SK-N-SH (cell line): ENCODE measurements at regions not wholly inside any gene's neighbourhood (a gene's known extent, or its start where the extent isn't known, plus 50 kb on each side); places are given as distances from the start of the nearest gene placed in this dataset.

Experiments used
- CTCF ChIA-PET: fragments of 300-600, 350-600 bp; formaldehyde crosslinking; extraction: SDS; loops from one replicate; lab custom pipeline; 2021; lab: Yijun Ruan, JAX
- POLR2A ChIA-PET: fragments of 350-600 bp; sonication (Branson Sonifier 250); formaldehyde crosslinking; extraction: SDS; loops from one replicate; lab custom pipeline; 2020; ENCODE audit warnings: antibody characterized with exemption, inconsistent platforms; lab: Yijun Ruan, JAX
- DNase-seq: peaks from one replicate; pipeline ENCODE4 v3.0.0; 2012
- H2AFZ ChIP-seq: fragments of 200-600 bp; sonication (generic); 2 replicates; pipeline ENCODE4 v1.8.1; 2016; ENCODE audit warnings: antibody characterized with exemption, mild to moderate bottlenecking, low read depth
- H3F3A ChIP-seq: fragments of 200-600 bp; sonication (generic); replicated peaks from 2 replicates; pipeline ENCODE3; 2016; ENCODE audit warnings: antibody characterized with exemption, mild to moderate bottlenecking; ENCODE audit not compliant: insufficient read depth
- H3K27ac ChIP-seq, 2 experiments: fragments of 200-500 bp in 1 of 2; fragments of 200-600 bp in 1 of 2; sonication (Bioruptor generic) in 1 of 2; sonication (generic), shearing (Covaris generic) in 1 of 2; 2 replicates each; pipeline versions ENCODE4 v1.5.1 to v1.6.1; 2014 to 2016; ENCODE audit warnings: low read depth in 2 of 2, inconsistent platforms in 1 of 2, low read length in 1 of 2, mild to moderate bottlenecking in 1 of 2, mixed read lengths in 1 of 2
- H3K27me3 ChIP-seq: fragments of 200-600 bp; sonication (generic), shearing (Covaris generic); 2 replicates; pipeline ENCODE4 v1.6.1; 2016; ENCODE audit warnings: mixed run types; ENCODE audit not compliant: insufficient read depth
- H3K36me3 ChIP-seq, 2 experiments: fragments of 200-500 bp in 1 of 2; fragments of 200-600 bp in 1 of 2; sonication (Bioruptor generic) in 1 of 2; sonication (generic) in 1 of 2; replicated peaks in 1 of 2; 2 replicates each; pipeline versions ENCODE3 to v1.5.1; 2014 to 2016; ENCODE audit warnings: low read length in 1 of 2, mild to moderate bottlenecking in 1 of 2; ENCODE audit not compliant: insufficient read depth in 2 of 2, control insufficient read depth in 1 of 2
- H3K4me1 ChIP-seq, 2 experiments: fragments of 200-500 bp in 1 of 2; fragments of 200-600 bp in 1 of 2; sonication (Bioruptor generic) in 1 of 2; sonication (generic), shearing (Covaris generic) in 1 of 2; 2 replicates each; pipeline versions ENCODE4 v1.5.1 to v1.6.1; 2014 to 2016; ENCODE audit warnings: low read depth in 1 of 2, low read length in 1 of 2, mixed run types in 1 of 2; ENCODE audit not compliant: insufficient read depth in 2 of 2, control insufficient read depth in 1 of 2
- H3K4me2 ChIP-seq: fragments of 200-600 bp; sonication (generic), shearing (Covaris generic); 2 replicates; pipeline ENCODE4 v1.6.1; 2017; ENCODE audit warnings: mixed run types
- H3K4me3 ChIP-seq, 2 experiments: fragments of 200-500 bp in 1 of 2; fragments of 200-600 bp in 1 of 2; sonication (Bioruptor generic) in 1 of 2; sonication (generic), shearing (Covaris generic) in 1 of 2; 2 replicates each; pipeline versions ENCODE4 v1.5.1 to v1.8.1; 2014 to 2016; ENCODE audit warnings: low read depth in 2 of 2, inconsistent platforms in 1 of 2, low read length in 1 of 2, mild to moderate bottlenecking in 1 of 2, mixed read lengths in 1 of 2, moderate library complexity in 1 of 2
- H3K79me2 ChIP-seq: fragments of 200-600 bp; sonication (generic); 2 replicates; pipeline ENCODE4 v1.8.1; 2017; ENCODE audit warnings: mild to moderate bottlenecking; ENCODE audit not compliant: insufficient read depth
- H3K9ac ChIP-seq: fragments of 200-600 bp; sonication (generic); 2 replicates; pipeline ENCODE4 v1.6.1; 2017; ENCODE audit warnings: mixed run types
- H3K9me2 ChIP-seq: fragments of 200-600 bp; sonication (generic); 2 replicates; pipeline ENCODE4 v1.6.1; 2017; ENCODE audit warnings: mixed run types
- H3K9me3 ChIP-seq: fragments of 200-600 bp; sonication (generic); 2 replicates; pipeline ENCODE4 v1.6.1; 2017; ENCODE audit warnings: mixed run types, mild to moderate bottlenecking, moderate library complexity
- H4K20me1 ChIP-seq: fragments of 200-600 bp; sonication (generic); 2 replicates; pipeline ENCODE4 v1.6.1; 2017; ENCODE audit warnings: mild to moderate bottlenecking, mixed run types; ENCODE audit not compliant: insufficient read depth
- CHD2 ChIP-seq: fragments of 150-350 bp; IDR thresholded peaks from 2 replicates; pipeline ENCODE4 v1.6.1; 2018; ENCODE audit warnings: low read length; ENCODE audit not compliant: partially characterized antibody
- ELF1 ChIP-seq: IDR thresholded peaks from 2 replicates; pipeline ENCODE4 v1.4.0; 2012
- EP300 ChIP-seq, 2 experiments: IDR thresholded peaks; 2 replicates each; pipeline versions ENCODE4 v1.4.0 to v1.6.1; 2012; ENCODE audit warnings: borderline replicate concordance in 1 of 2, low read depth in 1 of 2, low read length in 1 of 2
- FOXJ3 ChIP-seq: sonication (generic); formaldehyde crosslinking; IDR thresholded peaks from 2 replicates; pipeline ENCODE4 v1.5.1; 2020; ENCODE audit warnings: mild to moderate bottlenecking, missing genetic modification reagents
- FOXM1 ChIP-seq: IDR thresholded peaks from 2 replicates; pipeline ENCODE4 v1.4.0; 2012; ENCODE audit warnings: low read depth, mild to moderate bottlenecking
- GABPA ChIP-seq: IDR thresholded peaks from 2 replicates; pipeline ENCODE4 v1.4.0; 2012; ENCODE audit warnings: low read depth, mild to moderate bottlenecking
- JUND ChIP-seq: IDR thresholded peaks from 2 replicates; pipeline ENCODE4 v1.4.0; 2012
- MAX ChIP-seq: IDR thresholded peaks from 2 replicates; pipeline ENCODE4 v1.4.0; 2012; ENCODE audit warnings: low read depth
- MEF2A ChIP-seq: IDR thresholded peaks from 2 replicates; pipeline ENCODE4 v1.4.0; 2012; ENCODE audit warnings: low read depth, borderline replicate concordance
- NFIC ChIP-seq: IDR thresholded peaks from 2 replicates; pipeline ENCODE4 v1.4.0; 2012; ENCODE audit warnings: borderline replicate concordance
- RAD21 ChIP-seq: IDR thresholded peaks from 2 replicates; pipeline ENCODE4 v1.6.1; 2012; ENCODE audit warnings: mild to moderate bottlenecking, low read length
- RCOR1 ChIP-seq: fragments of 150-350 bp; IDR thresholded peaks from 2 replicates; pipeline ENCODE4 v1.6.1; 2017; ENCODE audit warnings: antibody characterized with exemption, low read length
- RFX5 ChIP-seq: IDR thresholded peaks from 2 replicates; pipeline ENCODE4 v1.6.1; 2012; ENCODE audit warnings: mild to moderate bottlenecking, improper control_type of control experiment, low read length
- RXRA ChIP-seq: IDR thresholded peaks from 2 replicates; pipeline ENCODE4 v1.4.0; 2012; ENCODE audit warnings: low read depth, mild to moderate bottlenecking, borderline replicate concordance
- TCF12 ChIP-seq: IDR thresholded peaks from 2 replicates; pipeline ENCODE4 v1.4.0; 2012
- USF1 ChIP-seq: IDR thresholded peaks from 2 replicates; pipeline ENCODE4 v1.4.0; 2012; ENCODE audit warnings: low read depth, borderline replicate concordance
- WGBS: methylation state at CpG from one replicate; pipeline ENCODE4 v1.1.6; 2017; ENCODE audit warnings: low lambda C conversion rate; 5-methylcytosine and 5-hydroxymethylcytosine counted together
- TF ChIP-seq, protein P1 (sequence below): IDR thresholded peaks from 2 replicates; pipeline ENCODE4; 2012

DNA sequence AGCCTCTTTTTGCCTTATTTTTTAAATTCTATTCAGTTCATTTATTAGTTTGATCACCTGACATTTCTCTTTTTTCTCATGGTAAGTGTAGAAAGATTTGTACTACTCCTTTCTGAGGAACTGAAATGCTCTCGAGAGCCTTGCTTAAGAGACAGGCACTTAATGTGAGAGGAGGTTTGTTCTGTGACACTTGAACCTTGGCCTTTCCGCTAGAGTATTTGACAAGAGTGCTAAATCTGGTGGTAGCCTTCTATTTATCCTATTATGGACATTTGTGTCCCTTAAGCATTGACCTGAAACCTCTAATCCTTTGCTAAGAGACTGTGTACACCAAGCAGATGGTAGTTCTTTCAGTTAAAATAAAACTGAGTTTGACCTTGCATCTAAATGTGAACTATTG is 805.0 kb upstream of the PTPRD start:
- DNase-seq: no peak
- no peak overlapping the region for H2AFZ ChIP-seq
- H3K27me3 ChIP-seq: no peaks in the 10 kb centered on the region
- WGBS: 0% methylated on average over 2 of the region's 2 CpGs
- no peaks in the 10 kb centered on the region for H3F3A ChIP-seq
- H3K9ac ChIP-seq: no peak overlapping the region
- H3K4me2 ChIP-seq: no peak overlapping the region
- H3K36me3 ChIP-seq: no peaks in the 10 kb centered on the region
- H3K9me3 ChIP-seq: no peaks in the 10 kb centered on the region
- H3K79me2 ChIP-seq: no peaks in the 10 kb centered on the region
- no peak overlapping the region for H3K4me3 ChIP-seq
- CTCF ChIA-PET: no interaction called here
- no peak overlapping the region for H3K27ac ChIP-seq
- no peaks in the 10 kb centered on the region for H4K20me1 ChIP-seq
- no peaks in the 10 kb centered on the region for H3K4me1 ChIP-seq
- TF ChIP-seq GABPA (no peak), FOXJ3 (CRISPR knock-in tag) (no peak), RFX5 (no peak), JUND (no peak), MAX (no peak), FOXM1 (no peak), RCOR1 (no peak), CHD2 (no peak)
- TF ChIP-seq, protein P1, sequence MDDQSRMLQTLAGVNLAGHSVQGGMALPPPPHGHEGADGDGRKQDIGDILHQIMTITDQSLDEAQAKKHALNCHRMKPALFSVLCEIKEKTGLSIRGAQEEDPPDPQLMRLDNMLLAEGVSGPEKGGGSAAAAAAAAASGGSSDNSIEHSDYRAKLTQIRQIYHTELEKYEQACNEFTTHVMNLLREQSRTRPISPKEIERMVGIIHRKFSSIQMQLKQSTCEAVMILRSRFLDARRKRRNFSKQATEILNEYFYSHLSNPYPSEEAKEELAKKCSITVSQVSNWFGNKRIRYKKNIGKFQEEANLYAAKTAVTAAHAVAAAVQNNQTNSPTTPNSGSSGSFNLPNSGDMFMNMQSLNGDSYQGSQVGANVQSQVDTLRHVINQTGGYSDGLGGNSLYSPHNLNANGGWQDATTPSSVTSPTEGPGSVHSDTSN: no peak
- no peaks in the 10 kb centered on the region for H3K9me2 ChIP-seq
- POLR2A ChIA-PET: no interaction called here

- H3F3A ChIP-seq: no peaks in the 10 kb centered on the region
- no peak for DNase-seq
- no peaks in the 10 kb centered on the region for H3K9me2 ChIP-seq
- no peaks in the 10 kb centered on the region for H4K20me1 ChIP-seq
- POLR2A ChIA-PET: no interaction called here
- H3K9ac ChIP-seq: no peak overlapping the region
- H2AFZ ChIP-seq: no peak overlapping the region
- no peaks in the 10 kb centered on the region for H3K4me1 ChIP-seq
- TF ChIP-seq RXRA: no peak
- no peak for TF ChIP-seq GABPA
- no peak for TF ChIP-seq EP300 (IDR thresholded peaks at IDR 0.05; ENCODE audit: borderline replicate concordance in 1 of 2, low read depth in 1 of 2, low read length in 1 of 2)
- TF ChIP-seq RAD21: no peak
- TF ChIP-seq MEF2A: no peak
- no peak for TF ChIP-seq NFIC
- no peak for TF ChIP-seq USF1
- no peak for TF ChIP-seq TCF12
- no peak for TF ChIP-seq ELF1
- TF ChIP-seq JUND: no peak
- CTCF ChIA-PET: no interaction called here
- H3K36me3 ChIP-seq: no peaks in the 10 kb centered on the region
- H3K27me3 ChIP-seq: no peaks in the 10 kb centered on the region
- H3K79me2 ChIP-seq: no peaks in the 10 kb centered on the region
- H3K9me3 ChIP-seq: no peaks in the 10 kb centered on the region
- H3K4me3 ChIP-seq: no peak overlapping the region
- H3K27ac ChIP-seq: no peak overlapping the region
- H3K4me2 ChIP-seq: no peak overlapping the region
- WGBS: 15% methylated on average over 3 of the region's 3 CpGs
Observed at GRCh38 chr9:11431490-11431889, 818.7 kb upstream of the PTPRD start.
